ENCODE measurements at regions not wholly inside any gene's neighbourhood (a gene's known extent, or its start where the extent isn't known, plus 50 kb on each side); places are given as distances from the start of the nearest gene placed in this dataset.
A peak's percentile ranks its signal among the peaks of the same experiment; 100 is the strongest.

DNA sequence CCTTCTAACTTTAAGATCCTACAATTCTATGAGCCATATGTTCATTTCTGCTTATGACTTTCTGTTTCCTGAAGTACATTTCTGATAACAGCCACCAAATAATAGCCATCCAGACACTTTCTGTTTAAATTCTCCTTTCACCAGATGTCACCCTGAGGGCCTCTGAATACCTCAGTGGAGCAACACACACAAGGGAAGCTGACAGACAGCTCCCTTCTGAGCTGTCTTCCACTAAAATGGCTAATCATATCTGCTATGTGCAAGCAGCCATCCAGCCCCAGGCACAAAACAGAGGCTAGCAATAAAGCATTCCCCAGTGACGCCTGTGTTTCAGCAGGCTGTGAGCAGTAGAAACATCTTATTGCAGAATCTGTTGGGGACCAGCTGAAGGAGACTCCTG lies 666.6 kb upstream of the UBE2E2 start (continued):
- TF ChIP-seq, protein P1, sequence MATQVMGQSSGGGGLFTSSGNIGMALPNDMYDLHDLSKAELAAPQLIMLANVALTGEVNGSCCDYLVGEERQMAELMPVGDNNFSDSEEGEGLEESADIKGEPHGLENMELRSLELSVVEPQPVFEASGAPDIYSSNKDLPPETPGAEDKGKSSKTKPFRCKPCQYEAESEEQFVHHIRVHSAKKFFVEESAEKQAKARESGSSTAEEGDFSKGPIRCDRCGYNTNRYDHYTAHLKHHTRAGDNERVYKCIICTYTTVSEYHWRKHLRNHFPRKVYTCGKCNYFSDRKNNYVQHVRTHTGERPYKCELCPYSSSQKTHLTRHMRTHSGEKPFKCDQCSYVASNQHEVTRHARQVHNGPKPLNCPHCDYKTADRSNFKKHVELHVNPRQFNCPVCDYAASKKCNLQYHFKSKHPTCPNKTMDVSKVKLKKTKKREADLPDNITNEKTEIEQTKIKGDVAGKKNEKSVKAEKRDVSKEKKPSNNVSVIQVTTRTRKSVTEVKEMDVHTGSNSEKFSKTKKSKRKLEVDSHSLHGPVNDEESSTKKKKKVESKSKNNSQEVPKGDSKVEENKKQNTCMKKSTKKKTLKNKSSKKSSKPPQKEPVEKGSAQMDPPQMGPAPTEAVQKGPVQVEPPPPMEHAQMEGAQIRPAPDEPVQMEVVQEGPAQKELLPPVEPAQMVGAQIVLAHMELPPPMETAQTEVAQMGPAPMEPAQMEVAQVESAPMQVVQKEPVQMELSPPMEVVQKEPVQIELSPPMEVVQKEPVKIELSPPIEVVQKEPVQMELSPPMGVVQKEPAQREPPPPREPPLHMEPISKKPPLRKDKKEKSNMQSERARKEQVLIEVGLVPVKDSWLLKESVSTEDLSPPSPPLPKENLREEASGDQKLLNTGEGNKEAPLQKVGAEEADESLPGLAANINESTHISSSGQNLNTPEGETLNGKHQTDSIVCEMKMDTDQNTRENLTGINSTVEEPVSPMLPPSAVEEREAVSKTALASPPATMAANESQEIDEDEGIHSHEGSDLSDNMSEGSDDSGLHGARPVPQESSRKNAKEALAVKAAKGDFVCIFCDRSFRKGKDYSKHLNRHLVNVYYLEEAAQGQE (IDR thresholded peaks at IDR 0.05; ENCODE audit: low read depth, low read length): no peak
- TF ChIP-seq NFIC (IDR thresholded peaks at IDR 0.05; ENCODE audit: borderline replicate concordance) (no peak), RAD21 (IDR thresholded peaks at IDR 0.05; ENCODE audit: low read length) (peak; percentile 54), NRF1 (IDR thresholded peaks at IDR 0.05; ENCODE audit: low read depth, low read length) (no peak), RFX5 (IDR thresholded peaks at IDR 0.05; ENCODE audit: low read length) (no peak), EZH2phosphoT487 (IDR thresholded peaks at IDR 0.05; ENCODE audit: borderline replicate concordance, low read depth) (no peak), YY1 (IDR thresholded peaks at IDR 0.05; ENCODE audit: low read depth) (no peak), JUND (IDR thresholded peaks at IDR 0.05) (no peak), SIN3A (IDR thresholded peaks at IDR 0.05; ENCODE audit: borderline replicate concordance, low read depth, low read length) (no peak), FOSL2 (IDR thresholded peaks at IDR 0.05; ENCODE audit: borderline replicate concordance, low read depth) (no peak), ELF1 (IDR thresholded peaks at IDR 0.05) (no peak), GABPA (IDR thresholded peaks at IDR 0.05; ENCODE audit: low read depth) (no peak)
- TF ChIP-seq, protein P2, sequence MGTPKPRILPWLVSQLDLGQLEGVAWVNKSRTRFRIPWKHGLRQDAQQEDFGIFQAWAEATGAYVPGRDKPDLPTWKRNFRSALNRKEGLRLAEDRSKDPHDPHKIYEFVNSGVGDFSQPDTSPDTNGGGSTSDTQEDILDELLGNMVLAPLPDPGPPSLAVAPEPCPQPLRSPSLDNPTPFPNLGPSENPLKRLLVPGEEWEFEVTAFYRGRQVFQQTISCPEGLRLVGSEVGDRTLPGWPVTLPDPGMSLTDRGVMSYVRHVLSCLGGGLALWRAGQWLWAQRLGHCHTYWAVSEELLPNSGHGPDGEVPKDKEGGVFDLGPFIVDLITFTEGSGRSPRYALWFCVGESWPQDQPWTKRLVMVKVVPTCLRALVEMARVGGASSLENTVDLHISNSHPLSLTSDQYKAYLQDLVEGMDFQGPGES (IDR thresholded peaks at IDR 0.05; ENCODE audit: low read depth, low read length): no peak
- TF ChIP-seq, protein P3, sequence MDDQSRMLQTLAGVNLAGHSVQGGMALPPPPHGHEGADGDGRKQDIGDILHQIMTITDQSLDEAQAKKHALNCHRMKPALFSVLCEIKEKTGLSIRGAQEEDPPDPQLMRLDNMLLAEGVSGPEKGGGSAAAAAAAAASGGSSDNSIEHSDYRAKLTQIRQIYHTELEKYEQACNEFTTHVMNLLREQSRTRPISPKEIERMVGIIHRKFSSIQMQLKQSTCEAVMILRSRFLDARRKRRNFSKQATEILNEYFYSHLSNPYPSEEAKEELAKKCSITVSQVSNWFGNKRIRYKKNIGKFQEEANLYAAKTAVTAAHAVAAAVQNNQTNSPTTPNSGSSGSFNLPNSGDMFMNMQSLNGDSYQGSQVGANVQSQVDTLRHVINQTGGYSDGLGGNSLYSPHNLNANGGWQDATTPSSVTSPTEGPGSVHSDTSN (IDR thresholded peaks at IDR 0.05): no peak
- TF ChIP-seq, protein P4, sequence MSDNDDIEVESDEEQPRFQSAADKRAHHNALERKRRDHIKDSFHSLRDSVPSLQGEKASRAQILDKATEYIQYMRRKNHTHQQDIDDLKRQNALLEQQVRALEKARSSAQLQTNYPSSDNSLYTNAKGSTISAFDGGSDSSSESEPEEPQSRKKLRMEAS (IDR thresholded peaks at IDR 0.05; ENCODE audit: low read depth): no peak

DNA sequence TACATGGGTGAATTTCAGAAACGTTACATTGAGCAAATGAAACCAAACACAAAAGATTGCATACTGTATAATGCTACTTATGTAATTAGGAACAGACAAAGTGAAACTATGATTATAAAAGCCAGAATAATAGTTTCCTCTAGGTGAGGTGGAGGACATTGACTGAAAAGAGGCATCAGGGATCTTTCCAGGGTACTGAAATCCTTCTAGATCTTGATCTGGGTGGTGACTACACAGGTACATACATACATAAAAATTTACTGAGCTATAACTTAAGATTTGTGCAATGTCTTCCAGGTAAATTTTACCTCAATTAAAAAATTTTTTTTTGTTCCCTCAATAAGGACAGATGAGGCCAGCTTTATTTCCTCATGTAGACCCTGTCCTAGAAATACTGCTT lies 665.6 kb upstream of the UBE2E2 start:
- TF ChIP-seq FOXJ3 (CRISPR knock-in tag; IDR thresholded peaks at IDR 0.05) (no peak), POLR2AphosphoS5 (IDR thresholded peaks at IDR 0.05; ENCODE audit: low read depth, low read length) (no peak), GATA2 (CRISPR knock-in tag; IDR thresholded peaks at IDR 0.05) (no peak), EZH2phosphoT487 (IDR thresholded peaks at IDR 0.05; ENCODE audit: borderline replicate concordance, low read depth) (no peak), GABPA (IDR thresholded peaks at IDR 0.05; ENCODE audit: low read depth) (no peak)
- TF ChIP-seq, protein P5, sequence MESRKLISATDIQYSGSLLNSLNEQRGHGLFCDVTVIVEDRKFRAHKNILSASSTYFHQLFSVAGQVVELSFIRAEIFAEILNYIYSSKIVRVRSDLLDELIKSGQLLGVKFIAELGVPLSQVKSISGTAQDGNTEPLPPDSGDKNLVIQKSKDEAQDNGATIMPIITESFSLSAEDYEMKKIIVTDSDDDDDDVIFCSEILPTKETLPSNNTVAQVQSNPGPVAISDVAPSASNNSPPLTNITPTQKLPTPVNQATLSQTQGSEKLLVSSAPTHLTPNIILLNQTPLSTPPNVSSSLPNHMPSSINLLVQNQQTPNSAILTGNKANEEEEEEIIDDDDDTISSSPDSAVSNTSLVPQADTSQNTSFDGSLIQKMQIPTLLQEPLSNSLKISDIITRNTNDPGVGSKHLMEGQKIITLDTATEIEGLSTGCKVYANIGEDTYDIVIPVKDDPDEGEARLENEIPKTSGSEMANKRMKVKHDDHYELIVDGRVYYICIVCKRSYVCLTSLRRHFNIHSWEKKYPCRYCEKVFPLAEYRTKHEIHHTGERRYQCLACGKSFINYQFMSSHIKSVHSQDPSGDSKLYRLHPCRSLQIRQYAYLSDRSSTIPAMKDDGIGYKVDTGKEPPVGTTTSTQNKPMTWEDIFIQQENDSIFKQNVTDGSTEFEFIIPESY (IDR thresholded peaks at IDR 0.05; ENCODE audit: borderline replicate concordance, low read depth): no peak
- H3K4me3 ChIP-seq (ENCODE audit: low read depth in 2 of 2, low read length in 1 of 2): no peak overlapping the region
- H3K4me1 ChIP-seq (ENCODE audit: control insufficient read depth in 1 of 2, insufficient read depth in 2 of 2, low read depth in 1 of 2, low read length in 1 of 2): peaks cover 0 to 22% of the 10 kb centered on the region in 2 experiments; a peak in 2 of 4 replicates
- H3K9ac ChIP-seq: no peak overlapping the region
- H3K27ac ChIP-seq (ENCODE audit: low read depth in 2 of 2, low read length in 1 of 2): peak overlapping the region in 1 of 2 experiments; percentile 96; a peak in 2 of 4 replicates
- ChIA-PET POLR2A (no interaction called here), CTCF (interaction anchor here (0.9 to 1.5 kb wide), 2 partner anchors 13 to 442 kb away, joined by 3 to 4 read pairs; no protein-coding TSS in a partner anchor)
- no peaks in the 10 kb centered on the region for H3K9me3 ChIP-seq
- H3K4me2 ChIP-seq: no peak overlapping the region
- no peaks in the 10 kb centered on the region for H3K79me2 ChIP-seq (ENCODE audit: insufficient read depth)
- 24% methylated on average over 1 of the region's 1 CpG for WGBS (ENCODE audit: low lambda C conversion rate)
- no peaks in the 10 kb centered on the region for H3K27me3 ChIP-seq (ENCODE audit: insufficient read depth)
- H4K20me1 ChIP-seq (ENCODE audit: insufficient read depth): no peaks in the 10 kb centered on the region
- no peak overlapping the region for H2AFZ ChIP-seq (ENCODE audit: low read depth)
- H3F3A ChIP-seq (replicated peaks; ENCODE audit: insufficient read depth): no peaks in the 10 kb centered on the region
- H3K9me2 ChIP-seq: no peaks in the 10 kb centered on the region
- DNase-seq: no peak
- no peaks in the 10 kb centered on the region for H3K36me3 ChIP-seq (replicated peaks in 1 of 2; ENCODE audit: control insufficient read depth in 1 of 2, insufficient read depth in 2 of 2, low read length in 1 of 2)

Measured in SK-N-SH (cell line).